Stomach (tissue), 4 donors: ENCODE measurements at regions not wholly inside any gene's neighbourhood (a gene's known extent, or its start where the extent isn't known, plus 50 kb on each side); places are given as distances from the start of the nearest gene placed in this dataset.

Source experiments
- EP300 ChIP-seq: sonication (generic); formaldehyde crosslinking; IDR thresholded peaks from one replicate; pipeline ENCODE4 v1.6.1; 2017; ENCODE audit warnings: antibody characterized with exemption
- POLR2AphosphoS5 ChIP-seq, 3 donors: sonication (generic); formaldehyde crosslinking; IDR thresholded peaks; one replicate each; pipeline ENCODE4 v1.6.1; 2016; ENCODE audit warnings: antibody characterized with exemption in 3 of 3
- TF ChIP-seq, protein P1 (sequence below), 7 experiments: fragments of 450-650 bp in 4 of 7; fragments of 200-600 bp in 3 of 7; sonication (generic) in 3 of 7; IDR thresholded peaks; one replicate each; pipeline ENCODE4 v1.5.1; 2016 to 2019; ENCODE audit warnings: antibody characterized with exemption in 7 of 7, control low read depth in 2 of 7, mild to moderate bottlenecking in 1 of 7

DNA sequence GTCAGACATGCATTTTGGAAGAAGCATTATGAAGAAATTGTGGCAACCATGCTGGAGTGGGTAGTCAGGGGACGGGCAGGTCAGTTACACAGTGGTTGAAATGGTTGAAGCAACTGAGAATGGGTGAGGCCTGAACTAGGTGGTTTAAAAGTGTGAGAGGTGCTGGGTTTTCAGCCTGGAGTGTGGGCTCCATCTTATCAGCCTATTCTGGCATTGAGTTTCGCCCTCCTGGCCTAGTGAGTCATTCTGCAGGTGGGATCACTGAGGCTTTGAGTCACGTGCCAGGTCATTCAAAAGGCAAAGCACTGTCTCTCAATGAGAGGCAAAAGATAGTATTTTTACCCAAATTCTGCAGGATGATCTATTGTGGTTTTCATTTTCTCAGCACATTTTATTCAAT is 181.9 kb upstream of the CHD6 start:
- TF ChIP-seq, protein P1, sequence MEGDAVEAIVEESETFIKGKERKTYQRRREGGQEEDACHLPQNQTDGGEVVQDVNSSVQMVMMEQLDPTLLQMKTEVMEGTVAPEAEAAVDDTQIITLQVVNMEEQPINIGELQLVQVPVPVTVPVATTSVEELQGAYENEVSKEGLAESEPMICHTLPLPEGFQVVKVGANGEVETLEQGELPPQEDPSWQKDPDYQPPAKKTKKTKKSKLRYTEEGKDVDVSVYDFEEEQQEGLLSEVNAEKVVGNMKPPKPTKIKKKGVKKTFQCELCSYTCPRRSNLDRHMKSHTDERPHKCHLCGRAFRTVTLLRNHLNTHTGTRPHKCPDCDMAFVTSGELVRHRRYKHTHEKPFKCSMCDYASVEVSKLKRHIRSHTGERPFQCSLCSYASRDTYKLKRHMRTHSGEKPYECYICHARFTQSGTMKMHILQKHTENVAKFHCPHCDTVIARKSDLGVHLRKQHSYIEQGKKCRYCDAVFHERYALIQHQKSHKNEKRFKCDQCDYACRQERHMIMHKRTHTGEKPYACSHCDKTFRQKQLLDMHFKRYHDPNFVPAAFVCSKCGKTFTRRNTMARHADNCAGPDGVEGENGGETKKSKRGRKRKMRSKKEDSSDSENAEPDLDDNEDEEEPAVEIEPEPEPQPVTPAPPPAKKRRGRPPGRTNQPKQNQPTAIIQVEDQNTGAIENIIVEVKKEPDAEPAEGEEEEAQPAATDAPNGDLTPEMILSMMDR (IDR thresholded peaks at IDR 0.05), result no peak
- TF ChIP-seq POLR2AphosphoS5 (IDR thresholded peaks at IDR 0.05) (no peak), EP300 (no peak)
